A673 (cell line): ENCODE measurements at regions not wholly inside any gene's neighbourhood (a gene's known extent, or its start where the extent isn't known, plus 50 kb on each side); places are given as distances from the start of the nearest gene placed in this dataset.

ENCODE experiments used
- BruUV-seq: library from RNA; stranded (reverse); fragments of 400-500 nt; replicated peaks from 2 replicates; lab custom pipeline; 2021; lab: Mats Ljungman, UMichigan
- CTCF ChIA-PET: fragments of 300-600 bp; sonication (Branson Sonifier 250); formaldehyde crosslinking; loops from one replicate; lab custom pipeline; 2022; ENCODE audit warnings: antibody characterized with exemption; lab: Charles Lee
- POLR2A ChIA-PET: fragments of 300-600 bp; sonication (Branson Sonifier 250); formaldehyde crosslinking; loops from one replicate; lab custom pipeline; 2022; ENCODE audit warnings: antibody characterized with exemption; ENCODE audit not compliant: low non-redundant PET; lab: Charles Lee
- DNase-seq: peaks from one replicate; pipeline ENCODE4 v3.0.0-alpha.2; 2015; ENCODE audit warnings: low spot score
- H3K27ac ChIP-seq: fragments of 200-600 bp; sonication (generic); 2 replicates; pipeline ENCODE4 v1.5.1; 2016; ENCODE audit warnings: mixed run types, low read depth, mild to moderate bottlenecking, mixed read lengths, antibody characterized with exemption, low read length; ENCODE audit not compliant: poor library complexity, severe bottlenecking
- H3K27me3 ChIP-seq: fragments of 200-600 bp; sonication (generic); replicated peaks from 2 replicates; pipeline ENCODE4 v1.6.1; 2017; ENCODE audit warnings: mixed run types, low read depth, mild to moderate bottlenecking, mixed read lengths, antibody characterized with exemption, low read length; ENCODE audit not compliant: insufficient read depth, poor library complexity
- H3K36me3 ChIP-seq: fragments of 200-600 bp; sonication (generic); 2 replicates; pipeline ENCODE4 v1.6.1; 2016; ENCODE audit warnings: mixed run types, mild to moderate bottlenecking, mixed read lengths, antibody characterized with exemption, low read length; ENCODE audit not compliant: insufficient read depth, poor library complexity, severe bottlenecking
- H3K4me1 ChIP-seq: fragments of 200-600 bp; sonication (generic); 2 replicates; pipeline ENCODE4 v1.6.1; 2017; ENCODE audit warnings: mixed run types, mild to moderate bottlenecking, mixed read lengths, antibody characterized with exemption, low read length; ENCODE audit not compliant: insufficient read depth, poor library complexity, severe bottlenecking
- H3K4me3 ChIP-seq: fragments of 200-600 bp; sonication (generic); 2 replicates; pipeline ENCODE4 v1.5.1; 2016; ENCODE audit warnings: low read depth, mixed run types, mild to moderate bottlenecking, mixed read lengths, low read length; ENCODE audit not compliant: poor library complexity, severe bottlenecking
- H3K9me3 ChIP-seq: fragments of 200-600 bp; sonication (generic); 2 replicates; pipeline ENCODE4 v1.6.1; 2016; ENCODE audit warnings: mixed run types, low read depth, mild to moderate bottlenecking, mixed read lengths, antibody characterized with exemption, low read length; ENCODE audit not compliant: poor library complexity, severe bottlenecking
- CTCF ChIP-seq: fragments of 300-800, 200-600 bp; sonication (generic); conservative IDR thresholded peaks from 2 replicates; pipeline ENCODE4 v1.5.1; 2017; ENCODE audit warnings: low read depth, mild to moderate bottlenecking, antibody characterized with exemption, low read length, moderate library complexity, mixed read lengths
- EZH2 ChIP-seq: fragments of 200-600 bp; sonication (generic); IDR thresholded peaks from 2 replicates; pipeline ENCODE4 v1.6.1; 2017; ENCODE audit warnings: borderline replicate concordance, low read depth, mild to moderate bottlenecking, mixed read lengths, antibody characterized with exemption, low read length; ENCODE audit not compliant: poor library complexity, severe bottlenecking
- intact Hi-C: fragments of 100-400 bp; cut with micrococcal nuclease; formaldehyde crosslinking; loops from one replicate; pipeline ENCODE4 v1.10.0; 2022; ENCODE audit not compliant: unreplicated experiment

DNA sequence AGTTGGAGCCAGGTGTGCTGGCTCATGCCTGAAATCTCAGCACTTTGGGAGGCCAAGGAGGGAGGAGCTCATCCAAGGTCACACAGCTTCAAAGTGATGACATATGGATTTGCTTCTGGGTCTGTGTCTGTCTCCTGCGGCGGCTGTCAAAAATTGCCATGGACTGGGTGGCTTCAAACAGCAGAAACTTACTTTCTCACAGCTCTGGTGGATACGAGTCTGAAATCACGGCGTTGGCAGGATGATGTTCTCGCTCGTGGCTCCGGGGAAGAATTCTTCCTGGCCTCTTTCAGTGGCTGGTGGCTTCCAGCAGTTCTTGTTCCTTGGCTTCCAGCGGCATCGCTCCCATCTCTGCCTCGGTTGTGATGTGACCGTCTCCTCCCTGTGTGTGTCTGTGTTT lies 314.8 kb upstream of the C1orf174 start:
- BruUV-seq = no TSS peak

DNA sequence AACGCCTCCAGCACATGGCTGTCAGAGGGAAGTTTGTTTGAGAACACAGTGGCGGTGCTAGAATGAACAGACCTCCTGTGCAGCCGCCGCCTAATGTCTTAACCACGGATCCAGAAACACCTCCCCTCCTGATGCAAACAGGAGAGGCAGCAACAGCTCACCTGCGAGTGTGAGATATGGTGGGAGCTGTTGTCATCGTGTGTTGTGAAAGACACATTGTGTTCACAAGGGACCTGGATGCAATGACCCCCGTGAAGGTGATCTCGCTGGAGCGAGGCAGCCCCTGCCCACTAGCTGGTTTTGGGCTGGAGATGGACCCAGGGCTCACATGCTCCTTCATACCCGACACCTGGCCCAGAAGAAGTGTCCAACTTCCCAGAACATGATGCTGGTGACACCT lies 315.3 kb upstream of the C1orf174 start:
- H3K27me3 ChIP-seq = no peaks in the 10 kb centered on the region
- CTCF ChIA-PET = no interaction called here
- no peak for TF ChIP-seq EZH2
- no peak for TF ChIP-seq CTCF
- H3K27ac ChIP-seq = no peak overlapping the region
- peaks cover 8% of the 10 kb centered on the region for H3K9me3 ChIP-seq
- no peak for DNase-seq
- H3K36me3 ChIP-seq = no peaks in the 10 kb centered on the region
- BruUV-seq = no TSS peak
- no peaks in the 10 kb centered on the region for H3K4me1 ChIP-seq
- intact Hi-C loops = no loop called here
- POLR2A ChIA-PET = no interaction called here
- no peak overlapping the region for H3K4me3 ChIP-seq

More for the DNA sequence above, 314.8 kb upstream of the C1orf174 start:
- H3K27ac ChIP-seq = no peak overlapping the region
- peaks cover 8% of the 10 kb centered on the region for H3K9me3 ChIP-seq
- TF ChIP-seq CTCF (no peak), EZH2 (no peak)
- CTCF ChIA-PET = no interaction called here
- H3K27me3 ChIP-seq = no peaks in the 10 kb centered on the region
- H3K4me1 ChIP-seq = no peaks in the 10 kb centered on the region
- no peak overlapping the region for H3K4me3 ChIP-seq
- no peak for DNase-seq
- POLR2A ChIA-PET = no interaction called here
- intact Hi-C loops = no loop called here
- H3K36me3 ChIP-seq = no peaks in the 10 kb centered on the region

- POLR2A ChIA-PET = no interaction called here
- Histone ChIP-seq H3K36me3 (no peaks in the 10 kb centered on the region), H3K9me3 (peaks cover 8% of the 10 kb centered on the region), H3K4me1 (no peaks in the 10 kb centered on the region), H3K27ac (no peak overlapping the region), H3K27me3 (peaks cover 3% of the 10 kb centered on the region), H3K4me3 (no peak overlapping the region)
- intact Hi-C loops = no loop called here
- BruUV-seq = no TSS peak
- TF ChIP-seq EZH2 = no peak
- no peak for TF ChIP-seq CTCF
- no peak for DNase-seq
- CTCF ChIA-PET = no interaction called here
Observed at GRCh38 chr1:4216231-4216630, 316.2 kb upstream of the C1orf174 start.
